ENCODE measurements at regions not wholly inside any gene's neighbourhood (a gene's known extent, or its start where the extent isn't known, plus 50 kb on each side); places are given as distances from the start of the nearest gene placed in this dataset.

GRCh38 chr2:23135481-23136100, 249.4 kb upstream of the KLHL29 start:
- H3K9me3 ChIP-seq = no peaks in the 10 kb centered on the region
- no peaks in the 10 kb centered on the region for H3K36me3 ChIP-seq
- intact Hi-C loops (cut with DNase I; ENCODE audit: low total_unique reads) = no loop called here
- no peak overlapping the region for H3K27ac ChIP-seq
- H3K4me3 ChIP-seq = no peak overlapping the region
- TF ChIP-seq EP300 (IDR thresholded peaks at IDR 0.05) = no peak
- no peak for TF ChIP-seq POLR2A (IDR thresholded peaks at IDR 0.05)
- 24 to 31% (median 28%) methylated on average over 9 of the region's 9 CpGs for WGBS, 5 donors
- H3K27me3 ChIP-seq = no peaks in the 10 kb centered on the region
- peaks cover 0 to 14% (median 12%) of the 10 kb centered on the region in 4 donors for H3K4me1 ChIP-seq
- DNase-seq = peak in 1 of 2 donors; percentile 41

GRCh38 chr2:23137166-23137565, 247.8 kb upstream of the KLHL29 start:
- no peak for DNase-seq
- Histone ChIP-seq H3K27ac (no peak overlapping the region), H3K4me1 (peaks cover 0 to 14% (median 12%) of the 10 kb centered on the region in 4 donors), H3K4me3 (no peak overlapping the region), H3K27me3 (no peaks in the 10 kb centered on the region), H3K9me3 (no peaks in the 10 kb centered on the region), H3K36me3 (no peaks in the 10 kb centered on the region)
- TF ChIP-seq POLR2AphosphoS5 (IDR thresholded peaks at IDR 0.05) (no peak), CTCF (IDR thresholded peaks at IDR 0.05) (no peak), EP300 (IDR thresholded peaks at IDR 0.05) (no peak), POLR2A (IDR thresholded peaks at IDR 0.05) (no peak)
- 83 to 94% (median 86%) methylated on average over 2 of the region's 2 CpGs for WGBS, 5 donors
- intact Hi-C loops (cut with DNase I; ENCODE audit: low total_unique reads) = no loop called here

GRCh38 chr2:23138701-23139100, 246.3 kb upstream of the KLHL29 start:
- Histone ChIP-seq H3K27me3 (no peaks in the 10 kb centered on the region), H3K27ac (no peak overlapping the region), H3K4me1 (peaks cover 0 to 14% (median 12%) of the 10 kb centered on the region in 4 donors), H3K4me3 (no peak overlapping the region), H3K9me3 (no peaks in the 10 kb centered on the region), H3K36me3 (no peaks in the 10 kb centered on the region)
- intact Hi-C loops (cut with DNase I; ENCODE audit: low total_unique reads) = no loop called here
- TF ChIP-seq EP300 (IDR thresholded peaks at IDR 0.05) = no peak
- TF ChIP-seq POLR2A (IDR thresholded peaks at IDR 0.05) = no peak
- no peak for TF ChIP-seq CTCF (IDR thresholded peaks at IDR 0.05)
- no peak for TF ChIP-seq POLR2AphosphoS5 (IDR thresholded peaks at IDR 0.05)
- no peak for DNase-seq
- 74 to 85% (median 81%) methylated on average over 4 of the region's 4 CpGs for WGBS, 5 donors

GRCh38 chr2:23145460-23145859, 239.5 kb upstream of the KLHL29 start:
- no peaks in the 10 kb centered on the region for H3K36me3 ChIP-seq
- no peak overlapping the region for H3K4me3 ChIP-seq
- DNase-seq = no peak
- H3K9me3 ChIP-seq = no peaks in the 10 kb centered on the region
- H3K27me3 ChIP-seq = no peaks in the 10 kb centered on the region
- no peak for TF ChIP-seq CTCF (IDR thresholded peaks at IDR 0.05)
- TF ChIP-seq POLR2A (IDR thresholded peaks at IDR 0.05) = no peak
- TF ChIP-seq EP300 (IDR thresholded peaks at IDR 0.05) = no peak
- intact Hi-C loops (cut with DNase I; ENCODE audit: low total_unique reads) = no loop called here
- H3K4me1 ChIP-seq = no peaks in the 10 kb centered on the region
- H3K27ac ChIP-seq = no peak overlapping the region

- TF ChIP-seq CTCF (IDR thresholded peaks at IDR 0.05) (no peak), POLR2A (IDR thresholded peaks at IDR 0.05) (no peak), POLR2AphosphoS5 (IDR thresholded peaks at IDR 0.05) (no peak), EP300 (IDR thresholded peaks at IDR 0.05) (no peak)
- WGBS, 5 donors = 83 to 100% (median 97%) methylated on average over 2 of the region's 2 CpGs
- intact Hi-C loops (cut with DNase I; ENCODE audit: low total_unique reads) = no loop called here
Measured at GRCh38 chr2:23146011-23146410, 239.0 kb upstream of the KLHL29 start.

More at GRCh38 chr2:23146011-23146410, 239.0 kb upstream of the KLHL29 start:
- Histone ChIP-seq H3K27ac (no peak overlapping the region), H3K36me3 (no peaks in the 10 kb centered on the region), H3K4me3 (no peak overlapping the region), H3K9me3 (no peaks in the 10 kb centered on the region), H3K27me3 (no peaks in the 10 kb centered on the region), H3K4me1 (no peaks in the 10 kb centered on the region)
- no peak for DNase-seq
